IMR-90 (cell line): ENCODE measurements at regions not wholly inside any gene's neighbourhood (a gene's known extent, or its start where the extent isn't known, plus 50 kb on each side); places are given as distances from the start of the nearest gene placed in this dataset.

ENCODE experiments used
- ATAC-seq: fragments of 200-7000 bp; cut with Tn5 transposase; 2 replicates; pipeline ENCODE4 v1.9.1; 2020; ENCODE audit warnings: low read depth, mild to moderate bottlenecking, moderate library complexity
- BruUV-seq: library from RNA; stranded (reverse); fragments of 400-500 nt; replicated peaks from 2 replicates; lab custom pipeline; 2021; lab: Mats Ljungman, UMichigan
- CTCF ChIA-PET: fragments of 300-600 bp; formaldehyde crosslinking; extraction: SDS; loops from one replicate; lab custom pipeline; 2021; ENCODE audit warnings: antibody characterized with exemption; lab: Yijun Ruan, JAX
- POLR2A ChIA-PET: fragments of 300-600 bp; sonication (Branson Sonifier 250); formaldehyde crosslinking; loops from one replicate; lab custom pipeline; 2022; ENCODE audit warnings: antibody characterized with exemption; ENCODE audit not compliant: unreplicated experiment; lab: Charles Lee
- DNase-seq: peaks from one replicate; pipeline ENCODE4 v3.0.0; 2013
- H2AFZ ChIP-seq: replicated peaks from 2 replicates; pipeline ENCODE3; 2013; ENCODE audit warnings: low read length, mild to moderate bottlenecking; ENCODE audit not compliant: poor library complexity
- H2AK5ac ChIP-seq: 2 replicates; pipeline ENCODE4 v1.6.1; 2013; ENCODE audit warnings: low read depth, low read length, inconsistent platforms
- H2AK9ac ChIP-seq: replicated peaks from 2 replicates; pipeline ENCODE3; 2013; ENCODE audit warnings: mild to moderate bottlenecking, low read depth, low read length, moderate library complexity; ENCODE audit not compliant: poor library complexity
- H2BK120ac ChIP-seq: 2 replicates; pipeline ENCODE4 v1.6.1; 2013; ENCODE audit warnings: low read depth, low read length, inconsistent platforms
- H2BK15ac ChIP-seq: 3 replicates; pipeline ENCODE4 v1.6.1; 2013; ENCODE audit warnings: low read depth, low read length, inconsistent platforms
- H2BK20ac ChIP-seq: 2 replicates; pipeline ENCODE4 v1.6.1; 2013; ENCODE audit warnings: low read depth, mild to moderate bottlenecking, inconsistent platforms, low read length, moderate library complexity
- H2BK5ac ChIP-seq: 2 replicates; pipeline ENCODE4 v1.6.1; 2013; ENCODE audit warnings: mild to moderate bottlenecking, low read depth, low read length, inconsistent platforms; ENCODE audit not compliant: poor library complexity, severe bottlenecking
- H3K14ac ChIP-seq: replicated peaks from 2 replicates; pipeline ENCODE4 v1.6.1; 2013; ENCODE audit warnings: low read depth, low read length, inconsistent platforms
- H3K18ac ChIP-seq: 2 replicates; pipeline ENCODE4 v1.6.1; 2013; ENCODE audit warnings: low read depth, low read length, control low read depth
- H3K23ac ChIP-seq: 2 replicates; pipeline ENCODE4 v1.6.1; 2013; ENCODE audit warnings: low read depth, low read length, inconsistent platforms
- H3K27ac ChIP-seq: 2 replicates; pipeline ENCODE4 v1.5.1; 2013; ENCODE audit warnings: mild to moderate bottlenecking, control low read depth, low read length; ENCODE audit not compliant: insufficient read depth
- H3K27me3 ChIP-seq: 2 replicates; pipeline ENCODE4 v1.6.1; 2013; ENCODE audit warnings: low read length; ENCODE audit not compliant: control insufficient read depth, insufficient read depth
- H3K36me3 ChIP-seq: 2 replicates; pipeline ENCODE4 v1.6.1; 2013; ENCODE audit warnings: low read length, mixed read lengths; ENCODE audit not compliant: control insufficient read depth, insufficient read depth
- H3K4ac ChIP-seq: 2 replicates; pipeline ENCODE4 v1.6.1; 2013; ENCODE audit warnings: low read depth, low read length, inconsistent platforms
- H3K4me1 ChIP-seq: 2 replicates; pipeline ENCODE4 v1.6.1; 2013; ENCODE audit warnings: low read length, mixed read lengths; ENCODE audit not compliant: control insufficient read depth, insufficient read depth
- H3K4me2 ChIP-seq: 2 replicates; pipeline ENCODE4 v1.6.1; 2013; ENCODE audit warnings: low read depth, mild to moderate bottlenecking, control low read depth, low read length, moderate library complexity
- H3K4me3 ChIP-seq: 2 replicates; pipeline ENCODE4 v1.5.1; 2013; ENCODE audit warnings: low read depth, mild to moderate bottlenecking, control low read depth, low read length, moderate library complexity; ENCODE audit not compliant: insufficient read depth
- H3K56ac ChIP-seq: 2 replicates; pipeline ENCODE4 v1.6.1; 2013; ENCODE audit warnings: low read length, inconsistent platforms; ENCODE audit not compliant: insufficient read depth; ENCODE audit errors: extremely low read depth
- H3K79me1 ChIP-seq, 2 experiments: 2 replicates each; pipeline ENCODE4 v1.6.1; 2013; ENCODE audit warnings: low read length in 2 of 2, inconsistent platforms in 1 of 2, low read depth in 1 of 2
- H3K9ac ChIP-seq: 2 replicates; pipeline ENCODE4 v1.6.1; 2013; ENCODE audit warnings: low read depth, low read length, control low read depth
- H3K9me1 ChIP-seq: 2 replicates; pipeline ENCODE4 v1.6.1; 2013; ENCODE audit warnings: low read length, inconsistent platforms; ENCODE audit not compliant: insufficient read depth
- H3K9me3 ChIP-seq: 2 replicates; pipeline ENCODE4 v1.6.1; 2013; ENCODE audit warnings: low read length; ENCODE audit not compliant: control insufficient read depth, insufficient read depth
- H4K20me1 ChIP-seq: 2 replicates; pipeline ENCODE4 v1.6.1; 2013; ENCODE audit warnings: low read length, inconsistent platforms; ENCODE audit not compliant: insufficient read depth
- H4K5ac ChIP-seq: 2 replicates; pipeline ENCODE4 v1.6.1; 2013; ENCODE audit warnings: mild to moderate bottlenecking, low read depth, low read length, control low read depth
- H4K8ac ChIP-seq, 2 experiments: 2 replicates each; pipeline ENCODE4 v1.6.1; 2013; ENCODE audit warnings: low read depth in 2 of 2, low read length in 2 of 2, control low read depth in 1 of 2, inconsistent platforms in 1 of 2
- H4K91ac ChIP-seq: 2 replicates; pipeline ENCODE4 v1.6.1; 2013; ENCODE audit warnings: low read depth, low read length, inconsistent platforms; ENCODE audit not compliant: insufficient read depth
- NFE2L2 ChIP-seq: fragments of 150-350 bp; IDR thresholded peaks from 2 replicates; pipeline ENCODE4 v1.6.1; 2016; ENCODE audit warnings: low read depth, mild to moderate bottlenecking, low read length
- RAD21 ChIP-seq: IDR thresholded peaks from 2 replicates; pipeline ENCODE4 v1.6.1; 2012; ENCODE audit warnings: low read length, improper control_type of control experiment
- RFX5 ChIP-seq: IDR thresholded peaks from 2 replicates; pipeline ENCODE4 v1.8.0; 2012; ENCODE audit warnings: low read depth, mild to moderate bottlenecking, low read length, moderate library complexity
- WGBS, 2 experiments: methylation state at CpG; one replicate each; pipeline versions ENCODE4 v1.1.5 to v1.1.7; 2013; ENCODE audit warnings: missing lambda C conversion rate in 2 of 2; ENCODE audit not compliant: insufficient read length in 1 of 2; ENCODE audit errors: extremely low coverage in 2 of 2; 5-methylcytosine and 5-hydroxymethylcytosine counted together
- dilution Hi-C: fragments of 300-500 bp; cut with HindIII; formaldehyde crosslinking; loops from one replicate; pipeline ENCODE4 v1.14.3; 2018; ENCODE audit warnings: low sequenced_read_pairs; ENCODE audit not compliant: unreplicated experiment
- in situ Hi-C: fragments of 300-500 bp; cut with MboI; formaldehyde crosslinking; loops from 3 replicates; pipeline ENCODE4 v1.14.3; 2019; ENCODE audit warnings: low sequenced_read_pairs, inconsistent platforms, mixed read lengths
- intact Hi-C: fragments of 100-400 bp; cut with micrococcal nuclease; formaldehyde crosslinking; loops from 2 replicates; pipeline ENCODE4 v1.10.0; 2022
- TF ChIP-seq, protein P1 (sequence below): fragments of 150-350 bp; IDR thresholded peaks from 2 replicates; pipeline ENCODE4 v1.6.1; 2017; ENCODE audit warnings: mild to moderate bottlenecking, antibody characterized with exemption, low read length, low read depth
- TF ChIP-seq, protein P2 (sequence below): conservative IDR thresholded peaks from 2 replicates; pipeline ENCODE4 v1.5.1; 2012; ENCODE audit warnings: mild to moderate bottlenecking, low read depth, low read length, improper control_type of control experiment

DNA sequence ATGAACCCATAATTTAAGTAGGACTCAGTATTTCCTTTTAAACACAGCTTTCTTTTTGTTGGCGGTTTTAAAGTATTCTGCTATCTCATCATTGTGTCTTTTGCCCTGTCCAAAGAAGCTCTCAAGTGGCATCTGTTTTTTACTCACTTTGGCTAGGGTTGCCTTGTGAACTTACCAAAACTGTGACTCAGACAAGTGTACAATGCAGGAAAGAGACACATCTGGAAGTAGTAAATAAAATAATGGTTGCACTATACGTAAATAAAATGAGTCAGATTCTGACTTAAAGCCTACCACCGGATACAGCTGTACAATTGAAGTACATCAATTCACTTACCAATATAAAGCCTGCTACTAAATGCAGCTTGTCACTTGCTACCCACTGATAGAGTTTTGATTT, 619.2 kb upstream of the LRFN5 start:
- dilution Hi-C loops (no loop called here), in situ Hi-C loops (no loop called here), intact Hi-C loops (no loop called here)
- Histone ChIP-seq H3K9me3 (peaks cover 5% of the 10 kb centered on the region; the same call in 1 of the 2 replicates), H2AFZ (no peak overlapping the region), H3K4ac (no peak overlapping the region), H3K4me1 (no peaks in the 10 kb centered on the region), H2BK20ac (no peak overlapping the region), H3K56ac (no peak overlapping the region), H4K91ac (no peak overlapping the region), H3K18ac (no peak overlapping the region), H2BK120ac (no peak overlapping the region), H3K27ac (no peak overlapping the region), H4K8ac (no peak overlapping the region), H2BK5ac (no peak overlapping the region), H3K27me3 (no peaks in the 10 kb centered on the region), H3K4me3 (no peak overlapping the region), H3K9me1 (no peaks in the 10 kb centered on the region), H3K23ac (no peak overlapping the region), H2BK15ac (no peak overlapping the region), H3K9ac (no peak overlapping the region), H3K79me1 (no peaks in the 10 kb centered on the region), H2AK5ac (no peak overlapping the region), H2AK9ac (no peak overlapping the region), H3K36me3 (no peaks in the 10 kb centered on the region), H3K4me2 (no peak overlapping the region), H3K14ac (no peak overlapping the region), H4K5ac (no peak overlapping the region), H4K20me1 (no peaks in the 10 kb centered on the region)
- TF ChIP-seq RAD21 (no peak), NFE2L2 (no peak), RFX5 (no peak)
- TF ChIP-seq, protein P1, sequence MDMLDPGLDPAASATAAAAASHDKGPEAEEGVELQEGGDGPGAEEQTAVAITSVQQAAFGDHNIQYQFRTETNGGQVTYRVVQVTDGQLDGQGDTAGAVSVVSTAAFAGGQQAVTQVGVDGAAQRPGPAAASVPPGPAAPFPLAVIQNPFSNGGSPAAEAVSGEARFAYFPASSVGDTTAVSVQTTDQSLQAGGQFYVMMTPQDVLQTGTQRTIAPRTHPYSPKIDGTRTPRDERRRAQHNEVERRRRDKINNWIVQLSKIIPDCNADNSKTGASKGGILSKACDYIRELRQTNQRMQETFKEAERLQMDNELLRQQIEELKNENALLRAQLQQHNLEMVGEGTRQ = no peak
- TF ChIP-seq, protein P2, sequence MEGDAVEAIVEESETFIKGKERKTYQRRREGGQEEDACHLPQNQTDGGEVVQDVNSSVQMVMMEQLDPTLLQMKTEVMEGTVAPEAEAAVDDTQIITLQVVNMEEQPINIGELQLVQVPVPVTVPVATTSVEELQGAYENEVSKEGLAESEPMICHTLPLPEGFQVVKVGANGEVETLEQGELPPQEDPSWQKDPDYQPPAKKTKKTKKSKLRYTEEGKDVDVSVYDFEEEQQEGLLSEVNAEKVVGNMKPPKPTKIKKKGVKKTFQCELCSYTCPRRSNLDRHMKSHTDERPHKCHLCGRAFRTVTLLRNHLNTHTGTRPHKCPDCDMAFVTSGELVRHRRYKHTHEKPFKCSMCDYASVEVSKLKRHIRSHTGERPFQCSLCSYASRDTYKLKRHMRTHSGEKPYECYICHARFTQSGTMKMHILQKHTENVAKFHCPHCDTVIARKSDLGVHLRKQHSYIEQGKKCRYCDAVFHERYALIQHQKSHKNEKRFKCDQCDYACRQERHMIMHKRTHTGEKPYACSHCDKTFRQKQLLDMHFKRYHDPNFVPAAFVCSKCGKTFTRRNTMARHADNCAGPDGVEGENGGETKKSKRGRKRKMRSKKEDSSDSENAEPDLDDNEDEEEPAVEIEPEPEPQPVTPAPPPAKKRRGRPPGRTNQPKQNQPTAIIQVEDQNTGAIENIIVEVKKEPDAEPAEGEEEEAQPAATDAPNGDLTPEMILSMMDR = no peak
- no TSS peak for BruUV-seq
- DNase-seq (no peak), ATAC-seq (no peak)
- WGBS, 2 experiments = no CpG with 5 or more reads among the region's 3 CpGs
- POLR2A ChIA-PET = no interaction called here
- CTCF ChIA-PET = no interaction called here
